ENCODE measurements at regions not wholly inside any gene's neighbourhood (a gene's known extent, or its start where the extent isn't known, plus 50 kb on each side); places are given as distances from the start of the nearest gene placed in this dataset.

GRCh38 chr11:23295241-23295640 lies 435.0 kb upstream of the CCDC179 start:
- TF ChIP-seq CTCF (IDR thresholded peaks at IDR 0.05) = no peak
- TF ChIP-seq POLR2A (IDR thresholded peaks at IDR 0.05) = no peak
- no peak for DNase-seq
- intact Hi-C loops (cut with DNase I) = no loop called here

GRCh38 chr11:23308041-23308440 lies 447.8 kb upstream of the CCDC179 start:
- TF ChIP-seq CTCF (IDR thresholded peaks at IDR 0.05) = no peak
- no peak for TF ChIP-seq POLR2A (IDR thresholded peaks at IDR 0.05)
- Histone ChIP-seq H3K36me3 (no peaks in the 10 kb centered on the region), H3K9me3 (peaks cover 0 to 11% (median 0%) of the 10 kb centered on the region in 12 donors), H3K4me1 (no peaks in the 10 kb centered on the region), H3K27me3 (no peaks in the 10 kb centered on the region), H3K4me3 (no peak overlapping the region), H3K27ac (no peak overlapping the region)
- intact Hi-C loops (cut with DNase I) = no loop called here
- 54 to 62% (median 62%) methylated on average over 2 of the region's 2 CpGs for WGBS, 4 donors
- ATAC-seq (no peak), DNase-seq (no peak)

More at GRCh38 chr11:23295241-23295640, 435.0 kb upstream of the CCDC179 start:
- no peak overlapping the region for H3K27ac ChIP-seq
- no peaks in the 10 kb centered on the region for H3K36me3 ChIP-seq
- peaks cover 0 to 4% (median 0%) of the 10 kb centered on the region in 12 donors for H3K9me3 ChIP-seq
- ATAC-seq = no peak
- H3K4me3 ChIP-seq = no peak overlapping the region
- 41 to 56% (median 44%) methylated on average over 2 of the region's 2 CpGs for WGBS, 4 donors
- H3K27me3 ChIP-seq = no peaks in the 10 kb centered on the region
- no peaks in the 10 kb centered on the region for H3K4me1 ChIP-seq

- H3K36me3 ChIP-seq = no peaks in the 10 kb centered on the region
- H3K4me3 ChIP-seq = no peak overlapping the region
- DNase-seq (no peak), ATAC-seq (no peak)
- intact Hi-C loops (cut with DNase I) = no loop called here
- H3K9me3 ChIP-seq = peaks cover 0 to 11% (median 0%) of the 10 kb centered on the region in 12 donors
- H3K27ac ChIP-seq = no peak overlapping the region
- H3K4me1 ChIP-seq = no peaks in the 10 kb centered on the region
- TF ChIP-seq CTCF (IDR thresholded peaks at IDR 0.05) (no peak), POLR2A (IDR thresholded peaks at IDR 0.05) (no peak)
- no peaks in the 10 kb centered on the region for H3K27me3 ChIP-seq
- 78 to 89% (median 84%) methylated on average over 1 of the region's 1 CpG for WGBS, 4 donors
Measured at GRCh38 chr11:23310276-23310675, 450.0 kb upstream of the CCDC179 start.

GRCh38 chr11:23311986-23312940 lies 452.0 kb upstream of the CCDC179 start:
- intact Hi-C loops (cut with DNase I) = no loop called here
- H3K9me3 ChIP-seq = peaks cover 0 to 13% (median 0%) of the 10 kb centered on the region in 12 donors
- H3K4me1 ChIP-seq = no peaks in the 10 kb centered on the region
- no peak overlapping the region for H3K4me3 ChIP-seq
- H3K27me3 ChIP-seq = no peaks in the 10 kb centered on the region
- H3K27ac ChIP-seq = no peak overlapping the region
- TF ChIP-seq CTCF (IDR thresholded peaks at IDR 0.05) = no peak
- no peak for TF ChIP-seq POLR2A (IDR thresholded peaks at IDR 0.05)
- ATAC-seq (no peak), DNase-seq (no peak)
- no peaks in the 10 kb centered on the region for H3K36me3 ChIP-seq
- 59 to 64% (median 62%) methylated on average over 5 of the region's 5 CpGs for WGBS, 4 donors
